HepG2 (cell line): ENCODE measurements at regions not wholly inside any gene's neighbourhood (a gene's known extent, or its start where the extent isn't known, plus 50 kb on each side); places are given as distances from the start of the nearest gene placed in this dataset.

Experiments used
- FIP1L1 ChIP-seq: fragments of 200-400 bp; formaldehyde crosslinking; IDR thresholded peaks from 2 replicates; pipeline ENCODE4 v1.6.1; 2018; ENCODE audit warnings: low read depth, mild to moderate bottlenecking, low read length, moderate library complexity, borderline replicate concordance; ENCODE audit not compliant: insufficient read depth
- HES4 ChIP-seq: sonication (generic); formaldehyde crosslinking; IDR thresholded peaks from 2 replicates; pipeline ENCODE4 v1.9.0; 2021; ENCODE audit warnings: mild to moderate bottlenecking, missing genetic modification reagents, borderline replicate concordance
- PATZ1 ChIP-seq: sonication (generic); formaldehyde crosslinking; IDR thresholded peaks from 2 replicates; pipeline ENCODE4 v1.4.0; 2020; ENCODE audit warnings: missing genetic modification reagents
- PAXIP1 ChIP-seq: sonication (generic); formaldehyde crosslinking; conservative IDR thresholded peaks from 2 replicates; pipeline ENCODE4 v1.4.0; 2020; ENCODE audit warnings: mild to moderate bottlenecking, missing genetic modification reagents, moderate library complexity
- RFX3 ChIP-seq: IDR thresholded peaks from 2 replicates; pipeline ENCODE4 v1.6.1; 2016; ENCODE audit warnings: missing biosample characterization, missing genetic modification reagents
- RFX5 ChIP-seq: IDR thresholded peaks from 2 replicates; pipeline ENCODE4 v1.6.1; 2011; ENCODE audit warnings: low read depth, low read length, improper control_type of control experiment
- SATB2 ChIP-seq: sonication (generic); formaldehyde crosslinking; IDR thresholded peaks from 2 replicates; pipeline ENCODE4 v1.5.0; 2020; ENCODE audit warnings: missing genetic modification reagents
- SMYD3 ChIP-seq: sonication (generic); formaldehyde crosslinking; IDR thresholded peaks from 2 replicates; pipeline ENCODE4 v1.8.1; 2023; ENCODE audit warnings: mild to moderate bottlenecking, missing genetic modification reagents
- TOE1 ChIP-seq: sonication (generic); formaldehyde crosslinking; IDR thresholded peaks from 2 replicates; pipeline ENCODE4 v1.4.0; 2020; ENCODE audit warnings: mild to moderate bottlenecking, missing genetic modification reagents
- TOPORS ChIP-seq: sonication (generic); formaldehyde crosslinking; IDR thresholded peaks from 2 replicates; pipeline ENCODE4 v1.8.0; 2023; ENCODE audit warnings: mild to moderate bottlenecking, missing genetic modification reagents
- YEATS2 ChIP-seq: sonication (generic); formaldehyde crosslinking; IDR thresholded peaks from 2 replicates; pipeline ENCODE4 v1.4.0; 2020; ENCODE audit warnings: missing genetic modification reagents, borderline replicate concordance
- ZFX ChIP-seq: sonication (generic); formaldehyde crosslinking; IDR thresholded peaks from 2 replicates; pipeline ENCODE4 v1.4.0; 2020; ENCODE audit warnings: mild to moderate bottlenecking, low read depth, missing genetic modification reagents, moderate library complexity
- ZNF367 ChIP-seq: sonication (generic); formaldehyde crosslinking; IDR thresholded peaks from 2 replicates; pipeline ENCODE4 v1.4.0; 2020; ENCODE audit warnings: missing genetic modification reagents, borderline replicate concordance
- ZNF572 ChIP-seq: sonication (generic); formaldehyde crosslinking; IDR thresholded peaks from 2 replicates; pipeline ENCODE4 v1.5.1; 2020; ENCODE audit warnings: mild to moderate bottlenecking, missing genetic modification reagents
- ZNF629 ChIP-seq: sonication (generic); formaldehyde crosslinking; conservative IDR thresholded peaks from 2 replicates; pipeline ENCODE4 v1.5.0; 2020; ENCODE audit warnings: missing genetic modification reagents
- ZNF672 ChIP-seq: sonication (generic); formaldehyde crosslinking; IDR thresholded peaks from 2 replicates; pipeline ENCODE4 v1.8.1; 2022; ENCODE audit warnings: missing genetic modification reagents
- ZSCAN30 ChIP-seq: sonication (generic); formaldehyde crosslinking; IDR thresholded peaks from 2 replicates; pipeline ENCODE4 v1.5.0; 2020; ENCODE audit warnings: mild to moderate bottlenecking, missing genetic modification reagents
- TF ChIP-seq, protein P1 (sequence below): sonication (generic); formaldehyde crosslinking; conservative IDR thresholded peaks from 2 replicates; pipeline ENCODE4 v1.8.0; 2022; ENCODE audit warnings: mild to moderate bottlenecking, moderate library complexity, missing genetic modification reagents
- TF ChIP-seq, protein P2 (sequence below): IDR thresholded peaks from 2 replicates; pipeline ENCODE4 v1.6.1; 2016; ENCODE audit warnings: missing biosample characterization, missing genetic modification reagents, low read depth
- TF ChIP-seq, protein P3 (sequence below): sonication (generic); formaldehyde crosslinking; IDR thresholded peaks from 2 replicates; pipeline ENCODE4 v1.4.0; 2020; ENCODE audit warnings: missing genetic modification reagents

DNA sequence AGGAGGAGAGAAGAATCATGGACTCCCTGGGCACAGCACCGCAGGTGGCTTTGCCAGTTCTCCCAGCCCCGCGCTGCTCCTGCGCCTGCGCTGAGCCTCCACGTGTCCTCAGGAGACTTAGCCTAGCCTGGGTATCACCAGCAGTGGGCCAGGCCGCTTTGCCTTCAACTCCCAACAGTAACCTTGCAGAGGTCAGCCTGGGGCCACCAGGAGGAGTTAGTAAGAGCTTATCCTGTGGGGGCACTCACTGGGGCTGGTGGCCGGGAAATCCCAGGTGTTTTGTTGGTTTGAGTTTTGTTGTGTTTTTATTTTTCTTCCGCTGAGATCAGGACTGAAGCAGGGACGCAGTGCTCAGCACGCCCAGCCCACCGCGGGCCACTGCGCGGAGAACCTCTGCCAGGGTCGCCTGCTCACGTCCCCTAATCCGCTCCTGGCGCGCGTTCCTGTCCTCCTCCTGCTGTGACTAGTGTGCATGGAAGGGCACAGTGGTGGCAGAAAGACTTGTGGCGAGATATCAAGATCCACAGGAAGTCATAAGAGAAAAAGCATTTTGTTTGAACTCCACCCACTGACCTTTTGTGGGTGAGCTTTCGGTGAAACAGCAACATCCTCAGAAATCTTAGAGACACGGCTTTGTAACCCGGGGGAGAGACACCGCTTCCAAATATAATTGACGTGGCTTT lies 207.4 kb upstream of the RFC3 start (continued):
- TF ChIP-seq, protein P1, sequence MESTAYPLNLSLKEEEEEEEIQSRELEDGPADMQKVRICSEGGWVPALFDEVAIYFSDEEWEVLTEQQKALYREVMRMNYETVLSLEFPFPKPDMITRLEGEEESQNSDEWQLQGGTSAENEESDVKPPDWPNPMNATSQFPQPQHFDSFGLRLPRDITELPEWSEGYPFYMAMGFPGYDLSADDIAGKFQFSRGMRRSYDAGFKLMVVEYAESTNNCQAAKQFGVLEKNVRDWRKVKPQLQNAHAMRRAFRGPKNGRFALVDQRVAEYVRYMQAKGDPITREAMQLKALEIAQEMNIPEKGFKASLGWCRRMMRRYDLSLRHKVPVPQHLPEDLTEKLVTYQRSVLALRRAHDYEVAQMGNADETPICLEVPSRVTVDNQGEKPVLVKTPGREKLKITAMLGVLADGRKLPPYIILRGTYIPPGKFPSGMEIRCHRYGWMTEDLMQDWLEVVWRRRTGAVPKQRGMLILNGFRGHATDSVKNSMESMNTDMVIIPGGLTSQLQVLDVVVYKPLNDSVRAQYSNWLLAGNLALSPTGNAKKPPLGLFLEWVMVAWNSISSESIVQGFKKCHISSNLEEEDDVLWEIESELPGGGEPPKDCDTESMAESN (CRISPR knock-in tag): no peak
- no peak for TF ChIP-seq ZSCAN30 (CRISPR knock-in tag)
- TF ChIP-seq, protein P2, sequence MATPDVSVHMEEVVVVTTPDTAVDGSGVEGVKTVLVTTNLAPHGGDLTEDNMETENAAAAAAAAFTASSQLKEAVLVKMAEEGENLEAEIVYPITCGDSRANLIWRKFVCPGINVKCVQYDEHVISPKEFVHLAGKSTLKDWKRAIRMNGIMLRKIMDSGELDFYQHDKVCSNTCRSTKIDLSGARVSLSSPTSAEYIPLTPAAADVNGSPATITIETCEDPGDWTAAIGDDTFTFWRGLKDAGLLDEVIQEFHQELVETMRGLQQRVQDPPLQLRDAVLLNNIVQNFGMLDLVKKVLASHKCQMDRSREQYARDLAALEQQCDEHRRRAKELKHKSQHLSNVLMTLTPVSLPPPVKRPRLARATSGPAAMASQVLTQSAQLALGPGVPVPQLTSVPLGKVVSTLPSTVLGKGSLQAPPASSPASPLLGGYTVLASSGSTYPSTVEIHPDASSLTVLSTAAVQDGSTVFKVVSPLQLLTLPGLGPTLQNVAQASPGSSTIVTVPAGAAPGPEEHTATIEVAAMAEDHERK (CRISPR knock-in tag): no peak
- TF ChIP-seq RFX5: no peak
- TF ChIP-seq YEATS2 (CRISPR knock-in tag): 0 out of 2 replicates have a peak, but pooled peaks have one; percentile 42
- 0 out of 2 replicates have a peak, but pooled peaks have one; percentile 36 for TF ChIP-seq FIP1L1
- peak; percentile 89 for TF ChIP-seq PATZ1 (CRISPR knock-in tag)
- TF ChIP-seq RFX3 (CRISPR knock-in tag): no peak
- TF ChIP-seq ZNF672 (CRISPR knock-in tag): no peak
- peak; percentile 29; the same call in 1 of the 2 replicates for TF ChIP-seq ZNF629 (CRISPR knock-in tag)
- peak; percentile 21; the same call in 1 of the 2 replicates for TF ChIP-seq PAXIP1 (CRISPR knock-in tag)
- TF ChIP-seq TOPORS: 0 out of 2 replicates have a peak, but pooled peaks have one; percentile 36
- 0 out of 2 replicates have a peak, but pooled peaks have one; percentile 15 for TF ChIP-seq SATB2
- peak; percentile 82 for TF ChIP-seq ZFX
- TF ChIP-seq SMYD3 (CRISPR knock-in tag): no peak
- TF ChIP-seq ZNF572 (CRISPR knock-in tag): no peak
- TF ChIP-seq, protein P3, sequence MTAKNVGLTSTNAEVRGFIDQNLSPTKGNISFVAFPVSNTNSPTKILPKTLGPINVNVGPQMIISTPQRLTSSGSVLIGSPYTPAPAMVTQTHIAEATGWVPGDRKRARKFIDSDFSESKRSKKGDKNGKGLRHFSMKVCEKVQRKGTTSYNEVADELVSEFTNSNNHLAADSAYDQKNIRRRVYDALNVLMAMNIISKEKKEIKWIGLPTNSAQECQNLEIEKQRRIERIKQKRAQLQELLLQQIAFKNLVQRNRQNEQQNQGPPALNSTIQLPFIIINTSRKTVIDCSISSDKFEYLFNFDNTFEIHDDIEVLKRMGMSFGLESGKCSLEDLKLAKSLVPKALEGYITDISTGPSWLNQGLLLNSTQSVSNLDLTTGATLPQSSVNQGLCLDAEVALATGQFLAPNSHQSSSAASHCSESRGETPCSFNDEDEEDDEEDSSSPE: peak; percentile 74; the same call in 1 of the 2 replicates
- no peak for TF ChIP-seq TOE1 (CRISPR knock-in tag)
- TF ChIP-seq HES4 (CRISPR knock-in tag): no peak
- TF ChIP-seq ZNF367: no peak
